H9 (cell line): ENCODE measurements at regions not wholly inside any gene's neighbourhood (a gene's known extent, or its start where the extent isn't known, plus 50 kb on each side); places are given as distances from the start of the nearest gene placed in this dataset.

Source experiments
- DNase-seq: peaks from one replicate; pipeline ENCODE4 v3.0.0-alpha.2; 2017
- H2AFZ ChIP-seq: one replicate; pipeline ENCODE4 v1.6.1; 2013; ENCODE audit warnings: mild to moderate bottlenecking, low read length, control low read depth, moderate library complexity
- H2AK5ac ChIP-seq: 2 replicates; pipeline ENCODE4 v1.6.1; 2013; ENCODE audit warnings: low read length, control low read depth, mixed read lengths; ENCODE audit not compliant: insufficient read length
- H2BK120ac ChIP-seq: one replicate; pipeline ENCODE4 v1.6.1; 2013; ENCODE audit warnings: low read depth, mild to moderate bottlenecking, low read length, control low read depth, inconsistent platforms; ENCODE audit not compliant: poor library complexity, severe bottlenecking
- H2BK12ac ChIP-seq: 2 replicates; pipeline ENCODE4 v1.6.1; 2013; ENCODE audit warnings: low read length, control low read depth, mixed read lengths, low read depth; ENCODE audit not compliant: insufficient read length
- H2BK15ac ChIP-seq: 2 replicates; pipeline ENCODE4 v1.6.1; 2013; ENCODE audit warnings: low read depth, low read length, control low read depth
- H2BK20ac ChIP-seq: one replicate; pipeline ENCODE4 v1.6.1; 2013; ENCODE audit warnings: low read depth, mild to moderate bottlenecking, low read length, control low read depth, inconsistent platforms; ENCODE audit not compliant: poor library complexity, severe bottlenecking
- H2BK5ac ChIP-seq: 2 replicates; pipeline ENCODE4 v1.6.1; 2013; ENCODE audit warnings: low read length, control low read depth, mixed read lengths; ENCODE audit not compliant: insufficient read length
- H3K14ac ChIP-seq: 2 replicates; pipeline ENCODE4 v1.6.1; 2013; ENCODE audit warnings: low read length, control low read depth; ENCODE audit not compliant: insufficient read depth
- H3K18ac ChIP-seq: 2 replicates; pipeline ENCODE4 v1.6.1; 2013; ENCODE audit warnings: low read depth, mild to moderate bottlenecking, mixed read lengths, low read length, control low read depth; ENCODE audit not compliant: insufficient read length
- H3K23ac ChIP-seq: 2 replicates; pipeline ENCODE4 v1.6.1; 2013; ENCODE audit warnings: low read length, control low read depth, mixed read lengths, low read depth; ENCODE audit not compliant: insufficient read length
- H3K23me2 ChIP-seq: 2 replicates; pipeline ENCODE4 v1.6.1; 2013; ENCODE audit warnings: low read depth, mild to moderate bottlenecking, mixed read lengths, low read length, control low read depth; ENCODE audit not compliant: insufficient read length, poor library complexity, severe bottlenecking
- H3K27ac ChIP-seq: 2 replicates; pipeline ENCODE4 v1.5.1; 2013; ENCODE audit warnings: low read length, control low read depth, mixed read lengths, low read depth; ENCODE audit not compliant: insufficient read length
- H3K27me3 ChIP-seq: 2 replicates; pipeline ENCODE4 v1.6.1; 2013; ENCODE audit warnings: low read length, control low read depth, inconsistent platforms; ENCODE audit not compliant: insufficient read depth
- H3K4ac ChIP-seq: 2 replicates; pipeline ENCODE4 v1.6.1; 2013; ENCODE audit warnings: low read depth, mild to moderate bottlenecking, control low read depth, inconsistent platforms, low read length, moderate library complexity
- H3K4me1 ChIP-seq: 2 replicates; pipeline ENCODE4 v1.6.1; 2013; ENCODE audit warnings: low read length, control low read depth, inconsistent platforms; ENCODE audit not compliant: insufficient read depth
- H3K4me2 ChIP-seq: 2 replicates; pipeline ENCODE4 v1.6.1; 2013; ENCODE audit warnings: low read length, control low read depth, mixed read lengths; ENCODE audit not compliant: insufficient read length, insufficient read depth
- H3K56ac ChIP-seq: 2 replicates; pipeline ENCODE4 v1.6.1; 2013; ENCODE audit warnings: low read depth, mild to moderate bottlenecking, mixed read lengths, low read length, control low read depth; ENCODE audit not compliant: insufficient read length
- H3K79me1 ChIP-seq: 2 replicates; pipeline ENCODE4 v1.6.1; 2013; ENCODE audit warnings: low read depth, mild to moderate bottlenecking, moderate library complexity, low read length, control low read depth, inconsistent platforms; ENCODE audit not compliant: insufficient read depth, poor library complexity, severe bottlenecking
- H3K79me2 ChIP-seq: 2 replicates; pipeline ENCODE4 v1.6.1; 2013; ENCODE audit warnings: low read length, control low read depth, inconsistent platforms; ENCODE audit not compliant: insufficient read depth
- H3K9ac ChIP-seq: 2 replicates; pipeline ENCODE4 v1.6.1; 2013; ENCODE audit warnings: low read length, control low read depth, mixed read lengths; ENCODE audit not compliant: insufficient read length; ENCODE audit errors: extremely low read depth
- H3K9me3 ChIP-seq: one replicate; pipeline ENCODE4 v1.6.1; 2013; ENCODE audit warnings: low read depth, low read length, inconsistent platforms; ENCODE audit not compliant: control insufficient read depth
- H3T11ph ChIP-seq: one replicate; pipeline ENCODE4 v1.6.1; 2013; ENCODE audit warnings: mild to moderate bottlenecking, low read length, control low read depth, inconsistent platforms
- H4K20me1 ChIP-seq: one replicate; pipeline ENCODE4 v1.6.1; 2013; ENCODE audit not compliant: control insufficient read depth, insufficient read length, insufficient read depth
- H4K5ac ChIP-seq: 2 replicates; pipeline ENCODE4 v1.6.1; 2013; ENCODE audit warnings: low read depth, mild to moderate bottlenecking, mixed read lengths, low read length, control low read depth; ENCODE audit not compliant: insufficient read length
- H4K8ac ChIP-seq: replicated peaks from 2 replicates; pipeline ENCODE4 v1.6.1; 2013; ENCODE audit warnings: low read length, control low read depth, mixed read lengths, low read depth; ENCODE audit not compliant: insufficient read length
- H4K91ac ChIP-seq: 2 replicates; pipeline ENCODE4 v1.6.1; 2013; ENCODE audit warnings: low read depth, mild to moderate bottlenecking, moderate library complexity, mixed read lengths, low read length, control low read depth; ENCODE audit not compliant: insufficient read length
- H3K27ac Mint-ChIP-seq, 3 experiments: 2 replicates in 2 of 3; 3 replicates in 1 of 3; pipeline ENCODE4 v1.8.0; 2020 to 2021; ENCODE audit warnings: mixed read lengths in 3 of 3, mild to moderate bottlenecking in 1 of 3, moderate library complexity in 1 of 3
- H3K27me3 Mint-ChIP-seq: 2 replicates; pipeline ENCODE4 v1.8.0; 2021; ENCODE audit warnings: low read depth, mild to moderate bottlenecking, moderate library complexity, mixed read lengths
- H3K36me3 Mint-ChIP-seq, 3 experiments: 2 replicates in 2 of 3; 3 replicates in 1 of 3; pipeline ENCODE4 v1.8.0; 2020 to 2021; ENCODE audit warnings: low read depth in 3 of 3, mixed read lengths in 3 of 3; ENCODE audit not compliant: insufficient read depth in 1 of 3
- H3K4me1 Mint-ChIP-seq, 2 experiments: 2 replicates each; pipeline ENCODE4 v1.8.0; 2020; ENCODE audit warnings: mixed read lengths in 2 of 2
- H3K4me3 Mint-ChIP-seq, 2 experiments: 2 replicates in 1 of 2; 3 replicates in 1 of 2; pipeline ENCODE4 v1.8.0; 2020 to 2021; ENCODE audit warnings: mild to moderate bottlenecking in 2 of 2, mixed read lengths in 2 of 2, moderate library complexity in 1 of 2
- H3K9me3 Mint-ChIP-seq, 2 experiments: 2 replicates in 1 of 2; 3 replicates in 1 of 2; pipeline ENCODE4 v1.8.0; 2020; ENCODE audit warnings: mild to moderate bottlenecking in 2 of 2, mixed read lengths in 2 of 2, moderate library complexity in 1 of 2
- WGBS: extraction: QIAGEN DNeasy Blood & Tissue Kit; methylation state at CpG from one replicate; pipeline ENCODE4 v1.1.7; 2013; ENCODE audit warnings: missing lambda C conversion rate, low lambda C conversion rate, mixed read lengths; ENCODE audit not compliant: insufficient read length; ENCODE audit errors: extremely low coverage; 5-methylcytosine and 5-hydroxymethylcytosine counted together
- TF ChIP-seq, protein P1 (sequence below): fragments of 200-600 bp; sonication (generic); conservative IDR thresholded peaks from 3 replicates; pipeline ENCODE4 v1.8.0; 2021; ENCODE audit warnings: antibody characterized with exemption, mild to moderate bottlenecking

- Histone ChIP-seq H2BK20ac (no peak overlapping the region), H3K27ac (no peak overlapping the region), H4K20me1 (no peaks in the 10 kb centered on the region), H3K4me1 (no peaks in the 10 kb centered on the region), H3K4me2 (no peak overlapping the region), H4K91ac (no peak overlapping the region), H2AK5ac (no peak overlapping the region), H2BK5ac (no peak overlapping the region), H3K18ac (no peak overlapping the region), H3K4ac (no peak overlapping the region), H3K27me3 (no peaks in the 10 kb centered on the region), H3K56ac (no peak overlapping the region), H3K9ac (no peak overlapping the region), H3K79me1 (no peaks in the 10 kb centered on the region), H3K23me2 (no peaks in the 10 kb centered on the region), H2BK120ac (no peak overlapping the region), H4K5ac (no peak overlapping the region), H2BK12ac (no peak overlapping the region), H2AFZ (no peak overlapping the region), H2BK15ac (no peak overlapping the region), H4K8ac (no peak overlapping the region), H3K14ac (no peak overlapping the region), H3K23ac (no peak overlapping the region), H3T11ph (no peak overlapping the region), H3K9me3 (no peaks in the 10 kb centered on the region), H3K79me2 (no peaks in the 10 kb centered on the region)
- WGBS = no CpG with 5 or more reads among the region's 4 CpGs
- Mint-ChIP-seq H3K4me1 (no peaks in the 10 kb centered on the region), H3K27ac (no peak overlapping the region), H3K27me3 (no peaks in the 10 kb centered on the region), H3K9me3 (no peaks in the 10 kb centered on the region), H3K4me3 (no peak overlapping the region), H3K36me3 (peaks cover 0 to 7% (median 0%) of the 10 kb centered on the region in 3 experiments; a peak in 1 of 7 replicates)
- TF ChIP-seq, protein P1, sequence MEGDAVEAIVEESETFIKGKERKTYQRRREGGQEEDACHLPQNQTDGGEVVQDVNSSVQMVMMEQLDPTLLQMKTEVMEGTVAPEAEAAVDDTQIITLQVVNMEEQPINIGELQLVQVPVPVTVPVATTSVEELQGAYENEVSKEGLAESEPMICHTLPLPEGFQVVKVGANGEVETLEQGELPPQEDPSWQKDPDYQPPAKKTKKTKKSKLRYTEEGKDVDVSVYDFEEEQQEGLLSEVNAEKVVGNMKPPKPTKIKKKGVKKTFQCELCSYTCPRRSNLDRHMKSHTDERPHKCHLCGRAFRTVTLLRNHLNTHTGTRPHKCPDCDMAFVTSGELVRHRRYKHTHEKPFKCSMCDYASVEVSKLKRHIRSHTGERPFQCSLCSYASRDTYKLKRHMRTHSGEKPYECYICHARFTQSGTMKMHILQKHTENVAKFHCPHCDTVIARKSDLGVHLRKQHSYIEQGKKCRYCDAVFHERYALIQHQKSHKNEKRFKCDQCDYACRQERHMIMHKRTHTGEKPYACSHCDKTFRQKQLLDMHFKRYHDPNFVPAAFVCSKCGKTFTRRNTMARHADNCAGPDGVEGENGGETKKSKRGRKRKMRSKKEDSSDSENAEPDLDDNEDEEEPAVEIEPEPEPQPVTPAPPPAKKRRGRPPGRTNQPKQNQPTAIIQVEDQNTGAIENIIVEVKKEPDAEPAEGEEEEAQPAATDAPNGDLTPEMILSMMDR = no peak
- no peak for DNase-seq
These were observed 50.8 kb upstream of the TMEM108 start for GRCh38 chr3:132987396-132987795.
